RWPE2 (cell line): ENCODE measurements at regions not wholly inside any gene's neighbourhood (a gene's known extent, or its start where the extent isn't known, plus 50 kb on each side); places are given as distances from the start of the nearest gene placed in this dataset.

Experiments
- ATAC-seq: fragments of 200-7000 bp; cut with Tn5 transposase; 3 replicates; pipeline ENCODE4 v1.9.1; 2021; ENCODE audit warnings: low read depth
- DNase-seq: peaks from one replicate; pipeline ENCODE4 v3.0.0-alpha.2; 2020; ENCODE audit warnings: low spot score
- H3K27ac ChIP-seq: fragments of 450-650 bp; 2 replicates; pipeline ENCODE4 v1.5.1; 2017; ENCODE audit warnings: mild to moderate bottlenecking; ENCODE audit not compliant: poor library complexity, severe bottlenecking
- H3K27me3 ChIP-seq: fragments of 250-450 bp; sonication (Bioruptor Pico); 2 replicates; pipeline ENCODE4 v1.5.1; 2021; ENCODE audit warnings: mild to moderate bottlenecking, moderate library complexity; ENCODE audit not compliant: insufficient read depth, poor library complexity, severe bottlenecking
- H3K36me3 ChIP-seq: fragments of 250-450 bp; sonication (Bioruptor Pico); 2 replicates; pipeline ENCODE4 v1.5.1; 2020; ENCODE audit warnings: low read depth, mild to moderate bottlenecking, moderate library complexity
- H3K4me1 ChIP-seq: fragments of 250-450 bp; sonication (Bioruptor Pico); 2 replicates; pipeline ENCODE4 v1.5.1; 2021; ENCODE audit warnings: mild to moderate bottlenecking, moderate library complexity; ENCODE audit not compliant: insufficient read depth, poor library complexity, severe bottlenecking
- H3K4me3 ChIP-seq: fragments of 250-450 bp; sonication (Bioruptor Pico); 2 replicates; pipeline ENCODE4 v1.5.1; 2021; ENCODE audit warnings: mild to moderate bottlenecking, moderate library complexity; ENCODE audit not compliant: severe bottlenecking
- H3K9me3 ChIP-seq: fragments of 250-450 bp; sonication (Bioruptor Pico); 2 replicates; pipeline ENCODE4 v1.5.1; 2021; ENCODE audit warnings: mild to moderate bottlenecking, moderate library complexity; ENCODE audit not compliant: severe bottlenecking
- TF ChIP-seq, protein P1 (sequence below): fragments of 450-650 bp; IDR thresholded peaks from one replicate; pipeline ENCODE4 v1.5.1; 2017; ENCODE audit warnings: mild to moderate bottlenecking, moderate library complexity; ENCODE audit not compliant: poor library complexity, severe bottlenecking

DNA sequence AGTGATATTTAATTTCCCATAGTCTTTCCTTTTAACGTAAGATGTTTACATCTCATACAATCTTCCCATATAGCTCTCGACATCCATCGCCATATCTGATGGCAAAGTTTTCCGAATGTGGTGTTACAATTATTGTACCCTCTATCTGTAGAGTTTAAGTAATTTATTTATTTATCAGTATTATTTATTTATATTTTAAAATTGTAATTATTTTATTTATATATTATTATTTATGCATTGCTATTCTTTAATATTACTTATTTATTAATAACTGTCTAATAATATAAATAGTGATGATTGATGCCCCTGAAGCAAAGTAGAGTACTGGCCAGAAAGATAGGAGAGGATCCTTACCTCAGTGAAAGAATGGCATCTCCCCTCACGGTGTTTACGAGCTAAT is 812.9 kb downstream of the VGLL3 start:
- DNase-seq (no peak), ATAC-seq (no peak)
- Histone ChIP-seq H3K4me3 (no peak overlapping the region), H3K27me3 (no peaks in the 10 kb centered on the region), H3K36me3 (no peaks in the 10 kb centered on the region), H3K27ac (no peak overlapping the region), H3K4me1 (no peaks in the 10 kb centered on the region), H3K9me3 (no peaks in the 10 kb centered on the region)
- TF ChIP-seq, protein P1, sequence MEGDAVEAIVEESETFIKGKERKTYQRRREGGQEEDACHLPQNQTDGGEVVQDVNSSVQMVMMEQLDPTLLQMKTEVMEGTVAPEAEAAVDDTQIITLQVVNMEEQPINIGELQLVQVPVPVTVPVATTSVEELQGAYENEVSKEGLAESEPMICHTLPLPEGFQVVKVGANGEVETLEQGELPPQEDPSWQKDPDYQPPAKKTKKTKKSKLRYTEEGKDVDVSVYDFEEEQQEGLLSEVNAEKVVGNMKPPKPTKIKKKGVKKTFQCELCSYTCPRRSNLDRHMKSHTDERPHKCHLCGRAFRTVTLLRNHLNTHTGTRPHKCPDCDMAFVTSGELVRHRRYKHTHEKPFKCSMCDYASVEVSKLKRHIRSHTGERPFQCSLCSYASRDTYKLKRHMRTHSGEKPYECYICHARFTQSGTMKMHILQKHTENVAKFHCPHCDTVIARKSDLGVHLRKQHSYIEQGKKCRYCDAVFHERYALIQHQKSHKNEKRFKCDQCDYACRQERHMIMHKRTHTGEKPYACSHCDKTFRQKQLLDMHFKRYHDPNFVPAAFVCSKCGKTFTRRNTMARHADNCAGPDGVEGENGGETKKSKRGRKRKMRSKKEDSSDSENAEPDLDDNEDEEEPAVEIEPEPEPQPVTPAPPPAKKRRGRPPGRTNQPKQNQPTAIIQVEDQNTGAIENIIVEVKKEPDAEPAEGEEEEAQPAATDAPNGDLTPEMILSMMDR, result no peak

DNA sequence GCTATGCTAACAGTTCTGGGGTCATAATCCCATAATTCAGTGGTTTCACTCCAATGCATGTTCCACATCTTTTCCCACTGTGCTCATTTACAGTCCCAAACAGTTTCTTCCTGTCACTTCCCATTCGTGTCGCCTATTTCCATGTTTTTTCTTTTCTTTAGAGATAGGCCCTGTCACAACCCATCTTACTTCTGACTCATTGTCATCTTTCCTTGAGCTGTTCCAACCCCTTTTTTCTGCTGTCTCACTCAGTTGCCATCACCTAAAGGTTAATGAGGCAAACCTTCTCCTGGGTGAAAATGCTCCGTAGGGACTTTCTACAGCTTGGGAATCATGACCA is 814.5 kb downstream of the VGLL3 start:
- Histone ChIP-seq H3K27ac (no peak overlapping the region), H3K27me3 (no peaks in the 10 kb centered on the region), H3K36me3 (no peaks in the 10 kb centered on the region), H3K4me1 (no peaks in the 10 kb centered on the region), H3K9me3 (no peaks in the 10 kb centered on the region), H3K4me3 (no peak overlapping the region)
- no peak for ATAC-seq
- no peak for DNase-seq
- TF ChIP-seq, protein P1, result no peak

DNA sequence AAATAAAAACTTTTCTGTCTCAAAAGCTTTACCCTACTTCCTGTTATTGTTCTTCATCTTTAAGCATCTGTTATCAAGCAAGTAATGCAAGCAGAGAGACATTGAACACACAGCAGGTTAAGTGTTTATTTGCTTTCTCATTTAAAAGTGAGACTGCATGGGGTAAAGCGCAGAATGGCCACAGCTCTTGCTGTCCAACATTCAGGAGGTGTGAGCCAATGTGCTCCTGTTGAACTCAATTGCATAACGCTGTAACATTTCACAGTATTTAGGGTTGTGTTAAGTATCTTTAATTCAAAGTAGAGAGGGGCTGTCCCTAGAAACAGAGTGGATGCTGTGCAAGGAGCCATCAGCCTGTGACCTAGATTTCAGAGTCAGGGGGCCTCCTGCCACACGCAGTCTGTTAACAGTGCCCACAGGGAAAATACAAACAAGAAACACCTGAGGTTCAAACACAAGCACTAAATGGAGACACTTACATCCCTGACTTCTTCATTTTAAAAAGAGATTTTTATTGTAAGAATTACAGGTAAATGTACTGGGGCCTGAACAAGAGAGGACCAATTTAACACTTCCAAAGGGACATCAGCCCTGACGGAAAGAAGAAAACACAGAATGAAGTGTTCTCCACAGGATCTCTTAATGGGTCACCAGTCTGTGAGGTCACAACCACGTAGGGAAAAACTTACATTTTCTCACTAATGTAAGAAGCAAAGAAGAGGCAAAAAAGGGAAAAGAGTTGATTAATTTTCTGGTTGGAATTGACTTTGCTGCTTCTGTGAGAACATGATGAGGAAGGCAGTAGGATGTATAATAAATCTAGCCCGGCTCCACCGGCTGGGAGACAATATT is 815.1 kb downstream of the VGLL3 start:
- no peak overlapping the region for H3K27ac ChIP-seq
- no peak for DNase-seq
- TF ChIP-seq, protein P1, result no peak
- ATAC-seq, result no peak
- no peaks in the 10 kb centered on the region for H3K4me1 ChIP-seq
- no peaks in the 10 kb centered on the region for H3K27me3 ChIP-seq
- H3K9me3 ChIP-seq, result no peaks in the 10 kb centered on the region
- no peaks in the 10 kb centered on the region for H3K36me3 ChIP-seq
- no peak overlapping the region for H3K4me3 ChIP-seq

DNA sequence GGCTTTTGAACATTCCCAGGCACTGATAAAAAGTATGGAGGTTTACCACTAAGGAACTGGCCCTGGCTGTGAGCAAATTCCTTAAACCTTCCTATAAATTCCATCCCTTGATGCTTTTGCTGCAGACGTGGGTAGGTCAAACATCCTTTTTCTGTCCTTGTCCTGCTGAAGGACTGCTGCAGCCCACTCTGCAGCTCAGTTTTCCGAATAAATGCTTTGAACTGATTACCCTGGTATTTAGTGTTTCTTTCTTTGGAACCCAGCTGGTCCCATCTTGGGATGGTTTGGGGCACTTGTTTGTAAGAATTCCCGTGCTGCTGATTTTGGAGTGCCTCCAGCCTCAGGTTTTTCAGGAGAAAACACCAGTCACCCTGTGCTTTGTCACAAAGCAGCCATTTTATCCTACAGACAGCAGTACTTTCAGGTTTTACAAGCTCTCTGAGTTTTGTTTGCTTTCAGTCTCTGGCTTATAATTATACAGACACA is 815.9 kb downstream of the VGLL3 start:
- H3K27ac ChIP-seq, result no peak overlapping the region

More for the DNA sequence above, 815.9 kb downstream of the VGLL3 start:
- H3K4me1 ChIP-seq, result no peaks in the 10 kb centered on the region
- H3K4me3 ChIP-seq, result no peak overlapping the region
- H3K36me3 ChIP-seq, result no peaks in the 10 kb centered on the region
- no peaks in the 10 kb centered on the region for H3K27me3 ChIP-seq
- ATAC-seq, result no peak
- no peak for DNase-seq
- TF ChIP-seq, protein P1, result no peak
- H3K9me3 ChIP-seq, result no peaks in the 10 kb centered on the region
